ENCODE measurements at regions not wholly inside any gene's neighbourhood (a gene's known extent, or its start where the extent isn't known, plus 50 kb on each side); places are given as distances from the start of the nearest gene placed in this dataset.

- no peak for TF ChIP-seq CTCF (conservative IDR thresholded peaks at IDR 0.05; ENCODE audit: low read depth in 2 of 2)
- TF ChIP-seq ZNF462 (CRISPR knock-in tag; IDR thresholded peaks at IDR 0.05): no peak
- TF ChIP-seq EZH2 (IDR thresholded peaks at IDR 0.05; ENCODE audit: low read depth, unreplicated experiment): no peak
These were observed 695.0 kb upstream of the HS3ST1 start for GRCh38 chr4:12123707-12124106.
